ENCODE measurements at regions not wholly inside any gene's neighbourhood (a gene's known extent, or its start where the extent isn't known, plus 50 kb on each side); places are given as distances from the start of the nearest gene placed in this dataset.

- no peak for DNase-seq
Measured at GRCh38 chr5:87948486-87948885, 320.2 kb downstream of the TMEM161B start.

- DNase-seq: no peak
Measured at GRCh38 chr5:87946271-87946670, 322.4 kb downstream of the TMEM161B start.

GRCh38 chr5:87945286-87945650, 323.4 kb downstream of the TMEM161B start:
- no peak for DNase-seq

DNA sequence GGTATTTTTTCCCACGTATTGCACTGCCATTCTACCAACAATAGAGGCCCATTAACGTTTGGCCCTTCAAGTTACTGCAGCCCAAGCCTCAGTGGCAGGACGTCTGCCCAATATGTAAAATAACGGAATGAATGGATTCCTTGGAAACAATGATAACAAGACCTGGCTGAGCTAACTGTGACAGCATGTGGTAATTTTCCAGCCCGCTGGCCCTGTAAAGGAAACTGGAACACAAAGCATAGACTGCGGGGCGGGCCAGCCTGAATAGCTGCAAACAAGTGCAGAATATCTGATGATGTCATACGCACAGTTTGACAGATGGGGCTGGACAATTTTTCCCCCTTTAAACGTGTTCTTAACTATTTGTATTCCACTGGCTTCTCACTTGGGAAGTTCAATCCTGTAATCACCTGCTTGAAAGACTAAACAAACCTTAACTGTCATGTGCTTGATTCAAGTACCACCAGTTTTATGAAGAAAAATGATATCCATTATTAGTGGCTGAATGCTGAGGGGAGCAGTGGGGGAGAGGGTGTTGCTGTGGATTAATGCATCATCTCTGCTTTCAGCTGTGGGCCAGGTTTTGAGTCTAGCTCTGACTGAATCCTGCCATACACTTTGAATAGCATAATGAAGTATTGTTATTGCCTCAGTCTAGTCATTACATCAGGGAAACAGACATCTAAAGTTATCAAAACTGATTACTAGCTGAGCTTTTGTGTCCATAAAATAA, 323.9 kb downstream of the TMEM161B start:
- no peak for DNase-seq

- DNase-seq: no peak
Measured at GRCh38 chr5:87940775-87941174, 327.9 kb downstream of the TMEM161B start.

- no peak for DNase-seq
Measured at GRCh38 chr5:87936667-87937066, 332.0 kb downstream of the TMEM161B start.

- no peak for DNase-seq
Measured at GRCh38 chr5:87924436-87924835, 344.2 kb downstream of the TMEM161B start.

- DNase-seq: no peak
Measured at GRCh38 chr5:87916320-87916719, 352.3 kb downstream of the TMEM161B start.

DNA sequence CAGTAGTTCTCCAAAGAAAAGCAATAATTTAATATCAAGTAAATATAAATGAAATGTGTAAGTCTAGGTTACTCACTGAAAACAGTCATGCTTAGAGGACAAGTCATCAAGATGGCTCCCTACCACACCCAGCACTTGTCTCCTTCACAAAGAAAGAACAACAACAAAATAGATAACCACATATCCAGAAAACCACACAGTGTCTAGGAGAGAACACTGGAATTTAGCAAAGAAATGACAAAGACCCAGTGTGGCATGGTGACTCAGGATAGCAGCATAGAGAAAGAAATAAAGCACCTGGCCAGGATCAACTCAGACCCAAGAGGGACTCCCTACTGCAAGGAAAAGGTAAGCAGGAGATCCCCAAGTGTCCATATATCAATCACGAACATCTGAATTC, 356.2 kb downstream of the TMEM161B start:
- DNase-seq: no peak

GRCh38 chr5:87909382-87909781, 359.3 kb downstream of the TMEM161B start:
- no peak for DNase-seq

- DNase-seq: no peak
Measured at GRCh38 chr5:87906962-87907361, 361.7 kb downstream of the TMEM161B start.

DNA sequence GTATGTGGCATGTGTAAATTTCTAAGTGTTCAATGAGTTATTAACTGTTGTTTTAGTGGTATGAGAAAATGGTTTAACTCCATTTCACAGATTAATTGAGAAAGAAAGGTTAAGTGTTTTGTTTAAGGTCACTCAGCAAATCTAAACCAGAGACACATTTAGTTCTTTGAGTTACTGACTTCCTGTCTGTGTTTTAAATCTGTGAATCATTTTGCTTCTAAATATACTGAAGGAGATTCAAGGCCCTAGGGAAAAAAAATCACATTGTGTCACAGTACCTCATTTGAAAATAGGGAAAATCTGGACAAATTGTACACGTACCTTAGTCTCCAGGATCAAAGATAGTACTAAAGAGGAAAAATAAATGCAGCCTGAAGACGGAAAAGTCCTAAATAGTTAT, 368.2 kb downstream of the TMEM161B start:
- no peak for DNase-seq

DNA sequence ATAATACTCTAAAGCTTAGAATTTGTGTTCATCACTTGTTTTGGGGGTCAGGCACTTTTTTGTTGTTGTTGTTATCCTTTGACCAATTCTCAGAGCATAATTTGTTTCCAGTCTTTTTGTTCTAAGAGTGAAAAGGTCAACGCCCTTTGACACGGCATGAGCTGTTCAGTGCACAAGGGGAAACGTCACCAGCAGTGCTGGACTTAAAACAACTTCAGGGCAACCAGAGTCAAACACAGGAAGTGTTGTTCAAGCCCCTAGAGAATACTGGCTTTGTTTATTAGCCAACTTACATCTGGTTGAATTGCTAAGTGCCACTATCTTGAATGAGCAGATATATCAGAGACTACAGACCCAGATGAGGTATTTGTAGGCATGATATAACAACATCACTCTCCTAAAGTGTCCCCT, 368.9 kb downstream of the TMEM161B start:
- no peak for DNase-seq

- no peak for DNase-seq
Measured at GRCh38 chr5:87899208-87899661, 369.4 kb downstream of the TMEM161B start.

GRCh38 chr5:87898574-87898973, 370.1 kb downstream of the TMEM161B start:
- DNase-seq: no peak

DNA sequence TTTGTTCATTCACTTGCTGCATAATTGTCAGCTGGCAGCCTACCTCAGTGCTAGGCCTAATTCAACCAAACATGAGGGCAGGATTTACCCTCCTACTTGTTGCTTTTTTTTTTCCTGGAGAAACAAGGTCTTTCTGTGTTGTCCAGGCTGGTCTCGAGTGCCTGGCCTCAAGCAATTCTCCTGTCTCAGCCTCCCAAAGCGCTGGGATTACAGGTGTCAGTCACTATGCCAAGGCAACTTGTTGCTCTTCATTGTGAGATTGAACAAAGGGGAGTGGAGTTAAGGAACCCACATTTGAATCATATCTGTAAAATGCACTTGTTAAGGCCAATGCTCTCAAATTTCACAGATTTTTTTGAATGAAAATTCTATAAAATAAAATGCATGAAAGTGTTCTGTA, 380.5 kb downstream of the TMEM161B start:
- DNase-seq: no peak

- DNase-seq: no peak
Measured at GRCh38 chr5:87887247-87887646, 381.4 kb downstream of the TMEM161B start.

DNA sequence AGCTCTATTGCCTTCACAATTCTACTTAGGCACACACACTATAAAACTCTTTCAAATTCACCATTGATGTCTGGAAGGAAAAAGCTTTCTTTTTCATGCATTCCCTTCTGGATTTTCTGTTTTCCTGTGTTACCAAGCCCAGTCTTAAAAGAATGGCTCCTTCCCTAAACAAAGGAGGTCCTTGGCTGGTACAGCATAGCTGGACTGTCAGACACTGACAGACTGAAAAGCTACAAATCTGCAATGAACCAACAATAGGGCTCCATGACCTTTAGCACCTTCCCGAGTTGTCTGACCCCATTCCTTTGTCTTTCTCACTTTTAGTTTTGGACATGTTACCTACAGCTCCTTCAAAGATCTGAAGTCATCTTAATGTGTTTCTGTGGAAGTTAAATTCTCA, 382.5 kb downstream of the TMEM161B start:
- DNase-seq: no peak

GRCh38 chr5:87885758-87886157, 382.9 kb downstream of the TMEM161B start:
- no peak for DNase-seq

DNA sequence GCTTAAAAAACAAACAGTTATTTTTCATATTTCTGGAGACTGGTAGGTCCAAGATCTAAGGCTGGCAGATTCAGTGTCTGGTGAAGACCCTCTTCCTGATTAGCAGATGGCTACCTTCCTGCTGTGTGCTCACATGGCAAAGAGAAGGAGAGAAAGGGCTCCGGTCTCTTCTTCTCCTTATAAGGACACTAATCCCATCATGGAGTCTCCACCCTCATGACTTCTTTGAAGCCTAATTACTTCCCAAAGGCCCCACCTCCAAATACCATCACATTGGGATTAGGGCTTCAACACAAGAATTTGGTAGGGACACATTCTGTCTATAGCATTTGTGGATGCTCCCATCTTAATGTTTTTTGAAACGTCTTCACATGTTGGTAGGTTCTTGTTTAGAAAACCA, 391.1 kb downstream of the TMEM161B start:
- DNase-seq: no peak

- DNase-seq: peak in 1 of 5 experiments; percentile 8
Measured at GRCh38 chr5:87877023-87877422, 391.6 kb downstream of the TMEM161B start.

DNA sequence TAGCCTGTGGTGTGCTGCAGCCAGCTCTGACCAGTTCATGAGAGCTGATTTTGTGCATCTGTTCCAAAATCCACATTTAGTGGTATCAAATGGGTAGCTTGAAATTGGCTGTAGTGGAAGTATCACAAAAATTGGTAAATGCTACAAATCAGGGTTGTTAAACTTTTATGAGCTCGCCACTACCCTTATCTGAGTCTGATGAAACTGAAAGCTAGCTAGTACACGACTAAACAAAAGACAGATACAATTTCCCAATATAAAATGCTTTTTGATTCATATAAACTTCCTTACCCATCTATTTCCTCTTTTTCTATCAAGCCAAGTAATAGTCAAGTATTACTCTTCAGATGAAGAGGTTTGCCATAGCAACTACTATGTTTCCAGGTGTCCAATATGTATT, 392.0 kb downstream of the TMEM161B start:
- DNase-seq: no peak

DNA sequence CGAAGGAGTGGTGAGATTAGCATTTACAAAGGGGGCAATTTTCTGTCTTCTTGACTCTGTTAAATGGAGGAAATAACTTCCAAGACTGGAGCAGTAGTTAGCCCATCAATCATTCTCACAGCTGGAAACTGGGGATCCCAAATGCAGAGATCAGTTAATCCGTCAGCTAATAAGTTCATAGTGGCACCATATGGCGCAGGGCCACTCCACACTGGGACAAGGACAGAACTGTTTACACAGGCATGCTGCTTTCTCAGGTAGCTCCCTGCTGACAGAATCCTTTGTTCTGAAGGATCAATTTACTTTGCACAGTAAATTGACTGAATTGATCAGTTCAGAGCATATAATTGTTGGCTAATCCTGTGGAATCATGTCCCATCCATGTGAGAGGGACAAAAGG, 395.7 kb downstream of the TMEM161B start:
- no peak for DNase-seq

DNA sequence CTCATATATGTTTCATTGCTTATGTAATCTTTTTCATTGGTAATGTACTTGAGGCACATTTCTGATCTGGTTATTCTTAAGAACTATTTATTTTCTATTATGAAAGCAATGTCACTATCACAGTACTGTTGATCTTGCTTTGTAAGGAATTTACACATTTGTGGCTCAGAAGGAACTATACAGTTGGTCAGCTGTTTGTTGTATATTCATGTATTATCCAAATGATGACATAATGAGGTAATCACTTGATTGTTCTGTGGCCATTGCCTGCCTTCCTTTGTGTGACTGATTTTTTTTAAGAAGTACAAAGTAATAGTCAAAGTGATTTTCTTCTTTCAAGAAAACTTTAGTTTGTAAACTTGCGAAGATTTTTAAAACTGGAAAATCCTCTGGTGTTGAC, 399.9 kb downstream of the TMEM161B start:
- DNase-seq: no peak

- no peak for DNase-seq
Measured at GRCh38 chr5:87867281-87867680, 401.4 kb downstream of the TMEM161B start.
